OCI-LY3 (cell line): ENCODE measurements at regions not wholly inside any gene's neighbourhood (a gene's known extent, or its start where the extent isn't known, plus 50 kb on each side); places are given as distances from the start of the nearest gene placed in this dataset.

Experiments used
- EZH2phosphoT487 ChIP-seq: fragments of 200-600 bp; shearing (Covaris generic); IDR thresholded peaks from 2 replicates; pipeline ENCODE4 v1.6.1; 2018; ENCODE audit warnings: antibody characterized with exemption, mixed run types, low read depth
- TF ChIP-seq, protein P1 (sequence below): fragments of 200-600, 300-600 bp; sonication (generic); IDR thresholded peaks from 2 replicates; pipeline ENCODE4 v1.5.1; 2014; ENCODE audit warnings: antibody characterized with exemption, low read length, low read depth

DNA sequence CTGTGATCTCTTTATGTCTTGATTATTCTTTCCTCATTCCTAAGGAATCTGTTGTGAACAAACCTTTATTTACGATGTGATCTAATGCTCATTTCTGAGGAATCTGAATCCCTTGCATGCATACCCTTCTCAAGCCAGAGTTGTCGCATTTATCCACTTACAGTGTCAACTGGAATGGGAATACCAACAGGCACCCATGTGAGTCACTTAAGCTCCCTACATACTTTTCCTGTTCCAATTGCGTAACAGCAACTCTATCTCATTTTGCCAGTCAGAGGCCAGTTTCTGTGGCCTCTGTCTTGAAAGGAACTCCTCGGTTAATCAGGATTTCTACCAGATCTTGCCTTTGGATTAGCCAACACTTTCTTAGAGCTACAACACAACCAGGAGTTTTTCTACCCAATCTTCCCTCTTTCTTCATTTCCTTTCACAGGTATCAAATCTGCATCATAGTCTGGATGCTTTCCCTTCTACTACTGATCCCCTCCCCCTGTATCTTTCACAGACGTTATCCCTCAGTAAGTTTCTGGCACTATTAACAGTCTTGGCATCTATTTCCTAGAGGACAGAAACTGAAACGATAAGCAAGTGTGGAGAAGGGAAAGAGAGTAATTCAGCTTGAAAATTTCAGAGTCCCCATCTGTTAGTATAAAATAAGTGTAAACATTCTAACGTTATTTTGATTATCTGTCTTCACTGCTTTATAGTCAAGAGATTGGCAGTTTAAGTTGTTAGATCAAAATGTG lies 66.8 kb upstream of the BCHE start:
- TF ChIP-seq, protein P1, sequence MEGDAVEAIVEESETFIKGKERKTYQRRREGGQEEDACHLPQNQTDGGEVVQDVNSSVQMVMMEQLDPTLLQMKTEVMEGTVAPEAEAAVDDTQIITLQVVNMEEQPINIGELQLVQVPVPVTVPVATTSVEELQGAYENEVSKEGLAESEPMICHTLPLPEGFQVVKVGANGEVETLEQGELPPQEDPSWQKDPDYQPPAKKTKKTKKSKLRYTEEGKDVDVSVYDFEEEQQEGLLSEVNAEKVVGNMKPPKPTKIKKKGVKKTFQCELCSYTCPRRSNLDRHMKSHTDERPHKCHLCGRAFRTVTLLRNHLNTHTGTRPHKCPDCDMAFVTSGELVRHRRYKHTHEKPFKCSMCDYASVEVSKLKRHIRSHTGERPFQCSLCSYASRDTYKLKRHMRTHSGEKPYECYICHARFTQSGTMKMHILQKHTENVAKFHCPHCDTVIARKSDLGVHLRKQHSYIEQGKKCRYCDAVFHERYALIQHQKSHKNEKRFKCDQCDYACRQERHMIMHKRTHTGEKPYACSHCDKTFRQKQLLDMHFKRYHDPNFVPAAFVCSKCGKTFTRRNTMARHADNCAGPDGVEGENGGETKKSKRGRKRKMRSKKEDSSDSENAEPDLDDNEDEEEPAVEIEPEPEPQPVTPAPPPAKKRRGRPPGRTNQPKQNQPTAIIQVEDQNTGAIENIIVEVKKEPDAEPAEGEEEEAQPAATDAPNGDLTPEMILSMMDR: no peak
- TF ChIP-seq EZH2phosphoT487: no peak
